ENCODE measurements at regions not wholly inside any gene's neighbourhood (a gene's known extent, or its start where the extent isn't known, plus 50 kb on each side); places are given as distances from the start of the nearest gene placed in this dataset.

- WGBS (ENCODE audit: extremely low coverage, insufficient read length, low lambda C conversion rate), result no CpG with 5 or more reads among the region's 1 CpG
- H4K91ac ChIP-seq (ENCODE audit: insufficient read length, low read depth, low read length), result no peak overlapping the region
- no peaks in the 10 kb centered on the region for H3K36me3 Mint-ChIP-seq (ENCODE audit: insufficient read depth in 1 of 3, low read depth in 3 of 3)
- H2BK5ac ChIP-seq (ENCODE audit: insufficient read length, low read length), result no peak overlapping the region
- no peak for DNase-seq
- no peaks in the 10 kb centered on the region for H3K27me3 Mint-ChIP-seq (ENCODE audit: low read depth)
- no peak overlapping the region for H3K23ac ChIP-seq (ENCODE audit: insufficient read length, low read depth, low read length)
- H3K79me2 ChIP-seq (ENCODE audit: insufficient read depth, low read length), result no peaks in the 10 kb centered on the region
- no peaks in the 10 kb centered on the region; the same call in 1 of the 2 replicates for H3K4me1 ChIP-seq (ENCODE audit: insufficient read depth, low read length)
- H3K14ac ChIP-seq (ENCODE audit: insufficient read depth, low read length), result no peak overlapping the region
- no peaks in the 10 kb centered on the region for H3K27me3 ChIP-seq (ENCODE audit: insufficient read depth, low read length)
- no peaks in the 10 kb centered on the region for H3K79me1 ChIP-seq (ENCODE audit: insufficient read depth, low read depth, low read length, poor library complexity, severe bottlenecking)
- H2BK15ac ChIP-seq (ENCODE audit: low read depth, low read length), result no peak overlapping the region
- no peak overlapping the region for H3K56ac ChIP-seq (ENCODE audit: insufficient read length, low read depth, low read length)
- H3K9me3 Mint-ChIP-seq, result no peaks in the 10 kb centered on the region; a peak in 1 of 5 replicates
- H3K27ac Mint-ChIP-seq, result no peak overlapping the region
- no peak overlapping the region for H2BK12ac ChIP-seq (ENCODE audit: insufficient read length, low read depth, low read length)
- no peak overlapping the region for H3K4ac ChIP-seq (ENCODE audit: low read depth, low read length)
- H3T11ph ChIP-seq (ENCODE audit: low read length), result no peak overlapping the region
- H4K5ac ChIP-seq (ENCODE audit: insufficient read length, low read depth, low read length), result no peak overlapping the region
- H2BK20ac ChIP-seq (ENCODE audit: low read depth, low read length, poor library complexity, severe bottlenecking), result no peak overlapping the region
- TF ChIP-seq, protein P1, sequence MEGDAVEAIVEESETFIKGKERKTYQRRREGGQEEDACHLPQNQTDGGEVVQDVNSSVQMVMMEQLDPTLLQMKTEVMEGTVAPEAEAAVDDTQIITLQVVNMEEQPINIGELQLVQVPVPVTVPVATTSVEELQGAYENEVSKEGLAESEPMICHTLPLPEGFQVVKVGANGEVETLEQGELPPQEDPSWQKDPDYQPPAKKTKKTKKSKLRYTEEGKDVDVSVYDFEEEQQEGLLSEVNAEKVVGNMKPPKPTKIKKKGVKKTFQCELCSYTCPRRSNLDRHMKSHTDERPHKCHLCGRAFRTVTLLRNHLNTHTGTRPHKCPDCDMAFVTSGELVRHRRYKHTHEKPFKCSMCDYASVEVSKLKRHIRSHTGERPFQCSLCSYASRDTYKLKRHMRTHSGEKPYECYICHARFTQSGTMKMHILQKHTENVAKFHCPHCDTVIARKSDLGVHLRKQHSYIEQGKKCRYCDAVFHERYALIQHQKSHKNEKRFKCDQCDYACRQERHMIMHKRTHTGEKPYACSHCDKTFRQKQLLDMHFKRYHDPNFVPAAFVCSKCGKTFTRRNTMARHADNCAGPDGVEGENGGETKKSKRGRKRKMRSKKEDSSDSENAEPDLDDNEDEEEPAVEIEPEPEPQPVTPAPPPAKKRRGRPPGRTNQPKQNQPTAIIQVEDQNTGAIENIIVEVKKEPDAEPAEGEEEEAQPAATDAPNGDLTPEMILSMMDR (conservative IDR thresholded peaks at IDR 0.05), result no peak
- no peaks in the 10 kb centered on the region for H4K20me1 ChIP-seq (ENCODE audit: control insufficient read depth, insufficient read depth, insufficient read length)
- H2AK5ac ChIP-seq (ENCODE audit: insufficient read length, low read length), result no peak overlapping the region
- H3K18ac ChIP-seq (ENCODE audit: insufficient read length, low read depth, low read length), result no peak overlapping the region
- H3K4me1 Mint-ChIP-seq, result peaks cover 3 to 5% of the 10 kb centered on the region in 2 experiments; a peak in 1 of 4 replicates
- H3K4me2 ChIP-seq (ENCODE audit: insufficient read depth, insufficient read length, low read length), result no peak overlapping the region
- H3K27ac ChIP-seq (ENCODE audit: insufficient read length, low read depth, low read length), result no peak overlapping the region
- no peak overlapping the region for H3K4me3 Mint-ChIP-seq
- no peak overlapping the region for H2BK120ac ChIP-seq (ENCODE audit: low read depth, low read length, poor library complexity, severe bottlenecking)
- H3K9me3 ChIP-seq (ENCODE audit: control insufficient read depth, low read depth, low read length), result no peaks in the 10 kb centered on the region
- H2AFZ ChIP-seq (ENCODE audit: low read length), result no peak overlapping the region
- no peak overlapping the region for H4K8ac ChIP-seq (replicated peaks; ENCODE audit: insufficient read length, low read depth, low read length)
- no peaks in the 10 kb centered on the region for H3K23me2 ChIP-seq (ENCODE audit: insufficient read length, low read depth, low read length, poor library complexity, severe bottlenecking)
- no peak overlapping the region for H3K9ac ChIP-seq (ENCODE audit: extremely low read depth, insufficient read length, low read length)
These were observed 709.8 kb downstream of the PCDH17 start for GRCh38 chr13:58341318-58341717.
